GM11168 (cell line): ENCODE measurements at regions not wholly inside any gene's neighbourhood (a gene's known extent, or its start where the extent isn't known, plus 50 kb on each side); places are given as distances from the start of the nearest gene placed in this dataset.
"Not testable (repeated sequence)": the region's sequence is repeated elsewhere in the genome, so short reads cannot be mapped to it uniquely, and the experiment has no call there.

Experiments used
- in situ Hi-C: fragments of 300-500 bp; cut with MboI; formaldehyde crosslinking; loops from one replicate; pipeline ENCODE4 v1.12.0; 2022; ENCODE audit warnings: low sequenced_read_pairs; ENCODE audit not compliant: unreplicated experiment

GRCh38 chr3:157921811-157922210 is 184.4 kb downstream of the SHOX2 start:
- in situ Hi-C loops = no loop called here

- in situ Hi-C loops = no loop called here
Observed at GRCh38 chr3:157920822-157921700, 185.2 kb downstream of the SHOX2 start.

- in situ Hi-C loops = no loop called here
Observed at GRCh38 chr3:157919319-157919887, 186.8 kb downstream of the SHOX2 start.

GRCh38 chr3:157918402-157918801 is 187.8 kb downstream of the SHOX2 start:
- in situ Hi-C loops = no loop called here

GRCh38 chr3:157916672-157917071 is 189.5 kb downstream of the SHOX2 start:
- in situ Hi-C loops = no loop called here

GRCh38 chr3:157914882-157915281 is 191.3 kb downstream of the SHOX2 start:
- in situ Hi-C loops = no loop called here

GRCh38 chr3:157913741-157914150 is 192.5 kb downstream of the SHOX2 start:
- in situ Hi-C loops = no loop called here

GRCh38 chr3:157912514-157913451 is 193.4 kb downstream of the SHOX2 start:
- in situ Hi-C loops = no loop called here

GRCh38 chr3:157906627-157907026 is 199.6 kb downstream of the SHOX2 start:
- in situ Hi-C loops = no loop called here

GRCh38 chr3:157905885-157906284 is 200.3 kb downstream of the SHOX2 start:
- in situ Hi-C loops = no loop called here

GRCh38 chr3:157902680-157903079 is 203.5 kb downstream of the SHOX2 start:
- in situ Hi-C loops = not testable (repeated sequence)

- in situ Hi-C loops = no loop called here
Observed at GRCh38 chr3:157888040-157888439, 218.2 kb downstream of the SHOX2 start.

- in situ Hi-C loops = no loop called here
Observed at GRCh38 chr3:157876556-157876955, 229.7 kb downstream of the SHOX2 start.

- in situ Hi-C loops = loop anchor here (5.0 to 25.0 kb wide), 2 partner anchors 439 to 569 kb away; no protein-coding TSS in a partner anchor
Observed at GRCh38 chr3:157872902-157873301, 233.3 kb downstream of the SHOX2 start.

GRCh38 chr3:157871838-157872460 is 234.3 kb downstream of the SHOX2 start:
- in situ Hi-C loops = loop anchor here (5.0 to 25.0 kb wide), 2 partner anchors 440 to 570 kb away; no protein-coding TSS in a partner anchor

GRCh38 chr3:157871248-157871647 is 235.0 kb downstream of the SHOX2 start:
- in situ Hi-C loops = loop anchor here (5.0 to 25.0 kb wide), 2 partner anchors 441 to 571 kb away; no protein-coding TSS in a partner anchor

GRCh38 chr3:157868946-157869345 is 237.3 kb downstream of the SHOX2 start:
- in situ Hi-C loops = loop anchor here (25.0 kb wide), 1 partner anchor 443 kb away; no protein-coding TSS in a partner anchor

- in situ Hi-C loops = loop anchor here (25.0 kb wide), 1 partner anchor 444 kb away; no protein-coding TSS in a partner anchor
Observed at GRCh38 chr3:157868196-157868595, 238.0 kb downstream of the SHOX2 start.

GRCh38 chr3:157865352-157866000 is 240.7 kb downstream of the SHOX2 start:
- in situ Hi-C loops = loop anchor here (25.0 kb wide), 1 partner anchor 447 kb away; no protein-coding TSS in a partner anchor
